ENCODE measurements at regions not wholly inside any gene's neighbourhood (a gene's known extent, or its start where the extent isn't known, plus 50 kb on each side); places are given as distances from the start of the nearest gene placed in this dataset.

- in situ Hi-C loops (cut with HindIII; ENCODE audit: low sequenced_read_pairs) = loop anchor here (25.0 kb wide), 1 partner anchor 536 kb away; no protein-coding TSS in a partner anchor
Measured at GRCh38 chr4:24476282-24476681, 108.1 kb downstream of the DHX15 start.

- in situ Hi-C loops (cut with HindIII; ENCODE audit: low sequenced_read_pairs) = loop anchor here (25.0 kb wide), 1 partner anchor 537 kb away; no protein-coding TSS in a partner anchor
Measured at GRCh38 chr4:24475756-24476155, 108.6 kb downstream of the DHX15 start.

DNA sequence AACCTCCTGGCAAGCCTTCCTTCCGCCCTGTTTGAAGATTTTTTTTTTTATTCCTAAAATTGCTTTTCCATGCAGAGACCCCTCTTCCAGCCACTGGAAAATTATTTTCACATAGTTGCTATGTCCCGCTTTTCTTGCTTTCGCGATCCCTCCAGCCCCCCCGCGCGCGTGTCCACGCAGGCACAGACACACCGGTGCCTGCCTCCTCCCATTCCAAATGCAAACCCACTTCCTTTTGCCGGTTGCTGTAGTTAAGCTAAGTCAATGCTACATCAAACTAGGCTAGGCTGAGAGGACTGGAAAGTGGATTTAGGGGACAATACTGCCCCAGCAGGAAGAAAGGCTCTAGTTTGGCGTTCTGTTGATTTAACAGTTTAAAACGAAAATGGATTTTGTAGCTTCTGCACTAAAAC is 111.0 kb downstream of the DHX15 start:
- in situ Hi-C loops (cut with HindIII; ENCODE audit: low sequenced_read_pairs) = no loop called here

DNA sequence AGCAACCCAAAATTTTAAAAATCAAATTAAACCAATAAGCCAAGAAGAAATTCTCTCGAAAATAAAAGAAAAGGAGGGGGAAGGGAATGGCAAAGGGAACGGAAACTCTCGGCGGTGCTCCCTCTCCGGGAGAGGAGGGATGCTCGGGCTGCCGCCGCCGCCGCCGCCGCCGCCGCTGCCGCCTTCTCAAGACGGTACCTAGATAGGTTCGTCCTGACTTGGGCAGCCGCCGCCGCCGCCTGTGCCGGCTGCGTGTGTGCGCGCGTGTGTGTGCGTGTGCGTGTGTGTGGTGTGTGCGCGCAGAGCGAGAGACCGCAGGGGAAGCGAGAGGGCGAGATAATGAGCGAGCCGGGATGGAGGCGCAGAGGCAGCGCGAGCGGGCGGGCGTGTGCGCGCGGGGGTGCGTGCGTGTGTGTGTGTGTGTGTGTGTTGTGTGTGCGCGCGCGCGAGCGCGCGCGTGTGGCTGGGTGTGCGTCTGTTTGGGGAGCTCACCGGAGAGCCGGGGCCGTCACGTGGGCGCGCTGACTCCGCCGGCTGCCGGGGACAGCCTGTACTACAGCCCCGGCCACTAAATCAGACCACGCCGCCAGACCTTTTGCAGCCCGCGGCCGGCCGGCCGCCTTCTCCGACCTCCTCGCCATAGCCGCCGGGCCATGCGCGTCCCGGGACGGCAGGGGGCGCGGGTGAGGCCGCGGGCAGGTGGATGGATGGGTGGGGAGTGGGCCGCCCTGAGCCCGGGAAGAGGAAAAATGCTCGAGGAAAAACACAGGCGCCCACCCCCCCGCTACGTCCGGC is 111.6 kb downstream of the DHX15 start:
- in situ Hi-C loops (cut with HindIII; ENCODE audit: low sequenced_read_pairs) = no loop called here

DNA sequence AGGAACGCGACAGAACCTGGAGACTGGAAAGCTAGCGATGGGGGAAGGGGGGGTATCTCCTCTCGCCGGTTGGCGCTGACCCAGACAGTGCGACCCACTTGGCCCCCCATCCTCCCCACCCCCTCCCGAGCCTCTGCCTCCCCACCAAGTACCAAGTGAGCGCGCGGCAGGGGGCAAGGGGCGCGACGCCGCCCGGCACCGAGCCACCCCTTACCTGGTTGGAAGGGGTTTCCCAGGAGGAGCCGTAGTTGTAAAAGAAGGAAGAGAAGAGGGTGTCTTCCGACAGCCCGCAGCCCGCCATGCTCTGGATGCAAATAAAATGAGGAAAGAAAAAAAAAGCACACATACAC is 112.2 kb downstream of the DHX15 start:
- in situ Hi-C loops (cut with HindIII; ENCODE audit: low sequenced_read_pairs) = no loop called here

DNA sequence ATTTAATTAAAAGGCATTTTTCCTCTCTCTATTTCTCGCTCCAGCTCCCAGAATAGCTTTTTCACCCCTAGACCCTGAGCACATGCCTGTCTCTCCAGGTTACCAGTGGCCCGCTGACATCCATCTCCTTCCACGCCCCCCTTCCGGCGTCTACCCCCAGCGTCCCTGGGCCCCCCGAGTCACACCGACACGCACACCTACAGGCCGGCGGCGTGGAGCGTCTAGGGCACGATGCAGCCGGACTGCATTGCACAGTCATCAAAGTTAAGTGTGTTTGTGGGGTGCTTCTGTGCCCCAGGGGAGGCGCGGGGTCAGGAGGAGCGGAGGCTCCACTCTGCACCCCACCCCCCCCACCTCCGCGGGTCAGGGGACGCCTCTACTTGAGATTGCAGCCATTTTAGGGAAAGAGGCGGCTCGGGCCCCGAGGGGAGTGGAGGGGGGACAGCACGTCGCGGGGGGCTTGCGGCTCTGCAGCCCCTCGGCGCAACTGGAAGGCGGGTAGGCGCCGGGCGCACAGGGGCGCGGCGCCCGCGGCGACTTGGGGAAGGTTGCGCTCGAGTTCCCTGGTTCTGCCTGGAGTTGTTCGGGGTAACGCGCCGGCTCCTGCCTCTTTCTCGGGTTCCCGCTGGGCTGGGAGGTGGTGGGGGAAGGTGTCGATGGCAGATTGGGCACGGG is 112.7 kb downstream of the DHX15 start:
- in situ Hi-C loops (cut with HindIII; ENCODE audit: low sequenced_read_pairs) = no loop called here

DNA sequence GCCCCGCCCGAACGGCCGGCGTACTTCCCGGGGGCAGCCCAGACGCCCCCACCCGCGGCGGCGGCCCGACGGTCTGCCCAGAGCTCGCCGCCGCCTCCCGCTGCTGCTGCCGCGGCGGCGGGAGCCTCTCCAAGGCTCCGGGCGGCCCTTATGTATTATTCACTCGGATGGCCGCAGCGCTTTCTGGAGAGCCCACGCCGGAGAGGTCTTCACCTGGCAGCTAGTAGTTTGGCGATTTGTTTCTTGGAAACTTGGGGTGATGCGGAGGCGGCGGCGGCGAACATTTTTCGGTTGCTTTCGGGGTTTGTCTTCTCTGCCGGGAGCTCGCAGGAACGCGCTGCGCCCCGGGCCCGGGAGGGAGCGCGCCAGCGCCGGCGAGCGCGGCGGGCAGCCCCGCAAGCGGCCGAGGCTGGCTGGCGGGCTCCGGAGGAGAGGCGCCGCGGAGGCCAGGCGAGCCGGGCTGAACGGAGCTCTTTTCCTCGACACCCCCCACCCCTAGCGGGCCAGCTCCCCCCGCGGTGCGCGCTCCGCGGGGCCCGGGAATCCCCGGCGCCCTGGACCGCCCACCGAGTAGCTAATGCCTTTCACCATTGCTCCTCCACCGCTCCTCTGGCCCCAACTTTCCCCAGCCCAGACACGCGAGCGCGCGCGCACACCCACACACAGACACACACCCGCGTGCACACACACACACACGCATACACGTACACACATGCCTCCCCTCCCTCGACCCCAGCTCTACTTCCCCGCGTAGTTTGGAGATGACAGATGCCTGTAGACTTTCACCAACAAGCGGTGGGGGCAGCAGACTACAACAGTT is 113.5 kb downstream of the DHX15 start:
- in situ Hi-C loops (cut with HindIII; ENCODE audit: low sequenced_read_pairs) = no loop called here

- in situ Hi-C loops (cut with HindIII; ENCODE audit: low sequenced_read_pairs) = no loop called here
Measured at GRCh38 chr4:24468071-24468470, 116.3 kb downstream of the DHX15 start.

DNA sequence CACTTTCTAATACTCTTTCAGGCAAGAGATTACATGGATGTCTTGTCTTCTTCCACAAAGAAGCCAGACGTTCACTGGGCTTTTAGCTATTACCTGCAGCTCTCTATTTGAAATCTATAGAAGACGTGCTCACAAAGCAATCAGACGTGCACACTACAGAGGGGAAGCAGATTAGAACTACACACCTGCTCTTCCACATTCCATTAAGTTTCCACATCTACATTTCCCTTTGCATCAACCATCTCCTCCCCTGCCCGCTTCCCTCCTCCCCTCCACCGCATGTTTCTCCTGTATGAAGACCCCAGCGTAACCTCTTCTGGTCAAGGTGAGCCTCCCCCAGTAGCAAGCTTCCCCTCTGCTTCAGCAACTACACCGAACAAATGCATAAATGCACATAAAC is 119.8 kb downstream of the DHX15 start:
- in situ Hi-C loops (cut with HindIII; ENCODE audit: low sequenced_read_pairs) = no loop called here

DNA sequence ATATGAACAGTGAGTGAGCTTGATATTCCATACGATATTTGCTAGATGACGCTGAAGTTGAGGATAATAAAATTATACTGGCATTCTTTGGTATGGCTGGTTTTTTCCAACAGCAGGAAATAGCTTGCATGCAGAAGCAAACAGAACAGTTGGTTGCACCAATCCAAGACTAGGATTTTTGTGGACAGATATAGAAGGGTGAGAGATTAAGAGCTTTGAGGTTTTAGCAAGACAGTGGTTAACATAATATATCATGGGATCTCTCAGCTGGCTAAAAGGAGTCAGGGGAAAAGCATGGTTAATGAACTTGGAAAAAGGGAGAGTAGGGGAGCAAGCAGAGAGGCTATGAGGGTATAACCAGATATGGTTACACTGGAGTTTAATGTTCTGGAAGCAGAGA is 127.9 kb downstream of the DHX15 start:
- in situ Hi-C loops (cut with HindIII; ENCODE audit: low sequenced_read_pairs) = no loop called here

- in situ Hi-C loops (cut with HindIII; ENCODE audit: low sequenced_read_pairs) = loop anchor here (5.0 kb wide), 1 partner anchor 37 kb away; no protein-coding TSS in a partner anchor
Measured at GRCh38 chr4:24453951-24454350, 130.4 kb downstream of the DHX15 start.

DNA sequence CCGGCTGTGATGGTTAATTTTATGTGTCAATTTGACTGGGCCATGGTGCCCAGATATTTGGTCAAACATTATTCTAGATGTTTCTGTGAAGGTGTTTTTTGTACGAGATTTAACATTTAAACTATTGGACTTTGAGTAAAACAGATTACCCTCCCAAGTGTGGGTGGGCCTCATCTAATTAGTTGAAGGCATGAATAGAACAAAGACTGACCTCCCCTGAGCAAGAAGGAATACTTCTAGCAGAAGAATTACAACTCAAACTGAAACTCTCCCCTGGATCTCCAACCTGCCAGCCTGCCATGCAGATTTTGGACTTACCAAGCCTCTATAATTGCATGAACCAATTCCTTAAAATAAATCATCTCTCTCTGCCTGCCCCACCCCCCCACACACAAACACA is 132.5 kb downstream of the DHX15 start:
- in situ Hi-C loops (cut with HindIII; ENCODE audit: low sequenced_read_pairs) = loop anchor here (5.0 kb wide), 1 partner anchor 35 kb away; no protein-coding TSS in a partner anchor

DNA sequence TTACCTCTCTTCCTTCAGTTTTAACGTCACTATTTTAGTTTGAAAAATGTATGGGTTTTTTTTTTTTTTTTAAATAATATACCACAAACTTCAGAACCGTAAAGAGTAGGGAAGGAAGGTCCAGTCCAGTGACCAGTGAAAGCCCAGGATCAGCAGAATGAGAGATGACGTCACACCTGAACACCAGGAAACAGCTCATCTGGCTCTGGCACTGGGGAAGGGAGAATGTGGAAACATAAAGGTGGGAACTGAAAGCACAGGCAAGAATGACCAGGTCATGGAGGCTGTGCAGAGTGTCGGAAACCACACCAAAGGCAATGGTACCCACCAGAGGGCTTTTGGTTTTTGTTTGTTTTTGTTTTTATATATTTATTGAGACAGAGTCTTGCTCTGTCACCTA is 141.2 kb downstream of the DHX15 start:
- in situ Hi-C loops (cut with HindIII; ENCODE audit: low sequenced_read_pairs) = no loop called here

GRCh38 chr4:24440765-24441164 is 143.6 kb downstream of the DHX15 start:
- in situ Hi-C loops (cut with HindIII; ENCODE audit: low sequenced_read_pairs) = no loop called here

DNA sequence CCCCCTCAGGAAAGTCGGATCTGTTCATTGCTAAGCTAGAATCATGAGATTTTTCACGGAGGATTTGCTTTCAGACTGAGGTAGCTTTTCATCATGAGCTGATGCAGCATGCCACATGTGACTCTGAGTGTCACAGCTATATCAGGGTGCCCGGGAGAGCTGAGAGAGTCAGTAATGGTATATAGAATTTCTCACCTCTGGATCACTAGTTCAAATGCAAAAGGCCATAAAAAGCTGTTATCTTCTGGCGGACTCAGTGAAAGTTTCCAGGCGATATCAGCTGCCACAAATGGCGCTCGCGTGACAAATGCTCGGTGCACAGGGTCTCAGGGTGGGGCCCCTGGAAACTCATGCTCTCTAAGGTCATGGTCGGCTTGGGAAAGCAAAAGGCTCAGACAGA is 150.1 kb downstream of the DHX15 start:
- in situ Hi-C loops (cut with HindIII; ENCODE audit: low sequenced_read_pairs) = no loop called here

GRCh38 chr4:24433515-24434214 is 150.7 kb downstream of the DHX15 start:
- in situ Hi-C loops (cut with HindIII; ENCODE audit: low sequenced_read_pairs) = no loop called here

DNA sequence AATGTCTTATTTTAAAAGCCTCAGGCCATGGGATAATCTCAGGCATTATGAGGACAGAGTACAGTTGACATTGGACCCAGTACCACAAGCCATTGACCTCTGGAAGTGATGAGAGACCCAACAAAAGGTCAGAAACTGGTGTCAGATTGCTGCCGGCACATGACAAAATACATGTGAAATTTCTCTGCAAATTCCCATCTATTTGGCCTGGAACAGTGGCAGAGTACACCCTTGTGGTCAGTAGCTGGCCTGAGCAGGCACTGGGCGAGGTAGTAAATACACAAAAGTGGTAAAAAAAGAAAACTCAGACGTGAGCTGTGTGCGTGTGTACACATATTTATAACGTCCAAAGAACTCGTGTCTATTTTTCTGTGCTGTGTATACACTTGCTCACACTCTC is 155.5 kb downstream of the DHX15 start:
- in situ Hi-C loops (cut with HindIII; ENCODE audit: low sequenced_read_pairs) = no loop called here

DNA sequence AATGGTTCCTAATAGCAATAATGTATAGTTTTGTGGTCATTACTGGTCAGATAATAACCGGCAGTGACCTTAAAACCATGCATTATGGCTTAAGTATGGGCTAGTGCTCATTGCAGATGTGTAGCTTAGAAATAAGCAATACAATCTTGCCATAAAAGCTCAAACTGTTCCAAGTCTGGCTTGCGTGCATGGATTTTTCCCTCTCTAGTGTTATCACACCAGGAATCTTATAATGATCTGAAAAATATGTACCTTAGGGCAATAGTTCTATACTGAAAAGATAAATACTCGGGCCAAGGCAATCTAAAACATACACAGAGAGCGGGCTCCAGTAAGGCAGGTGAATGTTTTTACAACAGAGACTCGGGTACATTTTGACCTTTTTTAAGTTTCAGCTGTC is 157.8 kb downstream of the DHX15 start:
- in situ Hi-C loops (cut with HindIII; ENCODE audit: low sequenced_read_pairs) = no loop called here

GRCh38 chr4:24425863-24426262 is 158.5 kb downstream of the DHX15 start:
- in situ Hi-C loops (cut with HindIII; ENCODE audit: low sequenced_read_pairs) = no loop called here

DNA sequence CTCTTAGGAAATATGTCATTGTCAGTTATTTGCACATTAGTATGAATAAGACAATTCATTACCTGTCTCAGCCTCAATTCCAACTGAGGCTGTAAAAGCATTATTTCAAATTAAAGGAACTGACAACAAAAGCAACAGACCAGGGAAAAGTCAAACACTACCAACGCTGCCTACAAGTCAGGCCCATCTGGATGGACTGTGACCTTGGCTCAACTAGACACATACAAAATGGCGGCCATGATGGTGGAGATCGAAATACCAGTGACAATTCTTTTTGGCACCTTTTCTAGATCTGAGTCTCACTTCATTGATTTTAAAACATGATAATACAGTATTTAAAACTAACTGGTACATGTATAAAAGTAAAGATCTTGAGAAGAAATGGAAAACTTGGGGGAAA is 160.7 kb downstream of the DHX15 start:
- in situ Hi-C loops (cut with HindIII; ENCODE audit: low sequenced_read_pairs) = no loop called here

DNA sequence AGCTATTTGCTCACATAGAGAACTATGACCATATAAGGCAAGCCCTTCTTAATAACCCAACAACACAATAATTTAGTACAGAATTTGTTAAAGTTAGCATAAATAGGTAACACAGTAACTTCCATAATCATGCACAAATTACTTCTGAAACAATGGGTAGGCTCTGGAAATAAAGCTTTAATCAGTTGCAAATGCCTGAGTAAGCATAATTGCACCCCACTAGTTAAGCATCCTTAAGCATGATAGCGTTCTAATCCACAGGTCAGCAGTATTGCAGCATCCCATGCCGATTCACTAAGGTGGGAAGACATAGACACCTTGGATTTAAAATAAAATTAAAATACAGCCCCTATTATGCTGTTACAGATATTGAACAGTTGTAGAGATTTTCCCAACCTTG is 161.7 kb downstream of the DHX15 start:
- in situ Hi-C loops (cut with HindIII; ENCODE audit: low sequenced_read_pairs) = no loop called here
